HUES6 (cell line): ENCODE measurements at regions not wholly inside any gene's neighbourhood (a gene's known extent, or its start where the extent isn't known, plus 50 kb on each side); places are given as distances from the start of the nearest gene placed in this dataset.

ENCODE experiments used
- H3K27ac ChIP-seq: 2 replicates; pipeline ENCODE4 v1.7.0; 2013; ENCODE audit warnings: low read depth, mild to moderate bottlenecking, low read length, inconsistent platforms
- H3K27me3 ChIP-seq: 2 replicates; pipeline ENCODE4 v1.6.1; 2013; ENCODE audit warnings: low read length; ENCODE audit not compliant: control insufficient read depth, insufficient read depth
- H3K36me3 ChIP-seq: 2 replicates; pipeline ENCODE4 v1.6.1; 2013; ENCODE audit warnings: low read length; ENCODE audit not compliant: control insufficient read depth, insufficient read depth
- H3K4me1 ChIP-seq: 2 replicates; pipeline ENCODE4 v1.6.1; 2013; ENCODE audit warnings: low read length; ENCODE audit not compliant: control insufficient read depth, insufficient read depth
- H3K4me3 ChIP-seq: 2 replicates; pipeline ENCODE4 v1.5.1; 2013; ENCODE audit warnings: low read depth, low read length
- H3K9ac ChIP-seq: one replicate; pipeline ENCODE4 v1.6.1; 2013; ENCODE audit warnings: mild to moderate bottlenecking, low read length
- H3K9me3 ChIP-seq: 2 replicates; pipeline ENCODE4 v1.6.1; 2013; ENCODE audit warnings: low read depth, low read length; ENCODE audit not compliant: control insufficient read depth, insufficient read depth

- Histone ChIP-seq H3K36me3 (no peaks in the 10 kb centered on the region), H3K27me3 (no peaks in the 10 kb centered on the region), H3K27ac (no peak overlapping the region), H3K9ac (no peak overlapping the region), H3K9me3 (peaks cover 4% of the 10 kb centered on the region; the same call in 1 of the 2 replicates), H3K4me3 (no peak overlapping the region), H3K4me1 (no peaks in the 10 kb centered on the region)
These were observed 493.1 kb downstream of the SHISA9 start for GRCh38 chr16:13394488-13394887.

DNA sequence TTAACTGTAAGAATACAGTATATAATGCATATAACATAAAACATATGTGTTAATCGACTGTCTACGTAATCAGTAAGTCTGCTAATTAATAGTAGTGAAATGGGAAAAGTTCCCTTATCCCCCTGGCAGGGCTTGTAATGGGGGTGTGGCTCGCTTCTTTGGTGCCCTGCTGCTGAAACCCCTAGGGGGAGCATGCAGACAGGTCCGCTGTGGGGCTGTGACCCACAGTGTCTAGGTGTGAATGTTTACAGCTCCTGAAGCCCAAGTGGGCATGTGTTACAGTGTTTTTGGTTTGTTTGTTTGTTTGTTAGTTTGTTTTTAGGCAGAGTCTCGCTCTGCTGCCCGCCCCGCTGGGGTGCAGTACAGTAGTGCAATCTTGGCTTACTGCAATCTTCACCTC, 495.7 kb downstream of the SHISA9 start:
- no peaks in the 10 kb centered on the region for H3K27me3 ChIP-seq

GRCh38 chr16:13401641-13402040, 500.2 kb downstream of the SHISA9 start:
- Histone ChIP-seq H3K27ac (no peak overlapping the region), H3K4me3 (no peak overlapping the region), H3K27me3 (no peaks in the 10 kb centered on the region), H3K4me1 (no peaks in the 10 kb centered on the region), H3K9ac (no peak overlapping the region), H3K9me3 (no peaks in the 10 kb centered on the region), H3K36me3 (no peaks in the 10 kb centered on the region)

More for the DNA sequence above, 495.7 kb downstream of the SHISA9 start:
- H3K9ac ChIP-seq: no peak overlapping the region
- no peaks in the 10 kb centered on the region for H3K4me1 ChIP-seq
- no peak overlapping the region for H3K4me3 ChIP-seq
- H3K27ac ChIP-seq: no peak overlapping the region
- no peaks in the 10 kb centered on the region for H3K36me3 ChIP-seq
- no peaks in the 10 kb centered on the region for H3K9me3 ChIP-seq

- Histone ChIP-seq H3K9me3 (no peaks in the 10 kb centered on the region), H3K27me3 (no peaks in the 10 kb centered on the region), H3K27ac (no peak overlapping the region), H3K9ac (no peak overlapping the region), H3K4me1 (no peaks in the 10 kb centered on the region), H3K4me3 (no peak overlapping the region), H3K36me3 (no peaks in the 10 kb centered on the region)
These were observed 501.2 kb downstream of the SHISA9 start for GRCh38 chr16:13402601-13403000.

DNA sequence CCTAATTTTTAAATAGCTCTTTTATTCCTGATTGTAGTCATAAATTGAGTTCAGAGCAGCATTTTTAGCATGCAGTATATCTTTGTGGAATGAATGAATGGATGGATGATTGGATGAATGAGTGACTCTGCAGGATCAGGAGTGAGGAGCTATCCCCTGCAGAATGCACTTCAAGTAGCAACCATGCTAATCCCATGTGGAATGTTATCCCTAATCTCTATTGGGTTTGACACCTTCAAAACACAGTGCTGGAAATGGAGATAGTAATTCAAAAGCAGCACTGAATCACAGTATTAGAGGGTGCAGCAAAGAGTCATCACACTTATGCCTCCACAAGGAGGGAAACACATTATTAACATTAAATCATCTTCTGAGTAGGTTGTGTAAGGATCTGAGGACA, 501.9 kb downstream of the SHISA9 start:
- Histone ChIP-seq H3K4me1 (no peaks in the 10 kb centered on the region), H3K9ac (no peak overlapping the region), H3K4me3 (no peak overlapping the region), H3K27ac (no peak overlapping the region), H3K36me3 (no peaks in the 10 kb centered on the region), H3K27me3 (no peaks in the 10 kb centered on the region), H3K9me3 (no peaks in the 10 kb centered on the region)

GRCh38 chr16:13414154-13414553, 505.8 kb upstream of the ERCC4 start:
- Histone ChIP-seq H3K4me1 (no peaks in the 10 kb centered on the region), H3K4me3 (no peak overlapping the region), H3K36me3 (no peaks in the 10 kb centered on the region; the same call in 1 of the 2 replicates), H3K9ac (no peak overlapping the region), H3K9me3 (peaks cover 9% of the 10 kb centered on the region), H3K27me3 (no peaks in the 10 kb centered on the region), H3K27ac (no peak overlapping the region)

DNA sequence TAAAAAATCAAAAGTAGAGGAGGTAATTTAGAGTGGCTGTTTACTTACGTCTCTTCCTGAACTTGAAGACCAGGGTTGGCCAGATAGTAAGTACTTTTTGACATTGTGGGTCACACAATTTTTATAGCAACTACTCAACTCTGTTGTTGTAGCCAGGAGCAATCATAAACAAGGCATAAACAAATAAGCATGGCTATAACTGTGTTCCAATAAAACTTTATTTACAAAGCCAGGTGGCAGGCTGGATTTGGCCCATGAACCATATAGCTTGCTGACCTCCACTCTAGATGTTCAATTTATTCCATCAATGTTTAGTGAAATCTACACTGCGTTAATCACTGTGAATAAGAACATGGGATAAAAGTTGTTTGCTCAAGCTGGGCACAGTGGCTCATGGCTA, 500.4 kb upstream of the ERCC4 start:
- Histone ChIP-seq H3K9ac (no peak overlapping the region), H3K4me3 (no peak overlapping the region)

GRCh38 chr16:13421726-13422125, 498.2 kb upstream of the ERCC4 start:
- Histone ChIP-seq H3K9me3 (peaks cover 11% of the 10 kb centered on the region), H3K27ac (no peak overlapping the region), H3K27me3 (no peaks in the 10 kb centered on the region), H3K36me3 (no peaks in the 10 kb centered on the region), H3K4me3 (no peak overlapping the region), H3K4me1 (peaks cover 4% of the 10 kb centered on the region; the same call in 1 of the 2 replicates), H3K9ac (no peak overlapping the region)

More for the DNA sequence above, 500.4 kb upstream of the ERCC4 start:
- Histone ChIP-seq H3K9me3 (peaks cover 9% of the 10 kb centered on the region), H3K27me3 (no peaks in the 10 kb centered on the region), H3K27ac (no peak overlapping the region), H3K36me3 (no peaks in the 10 kb centered on the region; the same call in 1 of the 2 replicates), H3K4me1 (no peaks in the 10 kb centered on the region)

DNA sequence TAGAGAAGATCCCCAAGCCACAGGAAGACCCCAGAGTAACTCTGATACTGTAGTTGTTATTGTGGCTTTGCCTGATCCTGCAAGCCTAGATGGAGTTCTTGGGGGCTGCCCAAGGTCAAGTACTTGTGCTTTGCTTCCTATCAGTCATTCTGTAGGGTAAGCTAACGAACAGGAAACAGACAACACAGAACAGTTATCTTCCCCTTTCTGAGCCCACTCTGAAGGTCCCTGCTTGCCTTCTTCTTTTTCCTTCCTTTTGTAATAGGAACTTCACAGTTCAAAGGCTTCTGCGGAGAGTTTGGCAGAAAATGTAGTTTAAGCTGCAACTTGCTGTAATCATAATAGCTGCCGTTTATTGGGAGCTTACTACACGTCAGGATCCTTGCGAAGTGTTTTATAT, 494.1 kb upstream of the ERCC4 start:
- Histone ChIP-seq H3K9me3 (peaks cover 16% of the 10 kb centered on the region), H3K36me3 (no peaks in the 10 kb centered on the region), H3K4me1 (peaks cover 4% of the 10 kb centered on the region; the same call in 1 of the 2 replicates), H3K27me3 (no peaks in the 10 kb centered on the region), H3K4me3 (no peak overlapping the region), H3K27ac (no peak overlapping the region), H3K9ac (no peak overlapping the region)

DNA sequence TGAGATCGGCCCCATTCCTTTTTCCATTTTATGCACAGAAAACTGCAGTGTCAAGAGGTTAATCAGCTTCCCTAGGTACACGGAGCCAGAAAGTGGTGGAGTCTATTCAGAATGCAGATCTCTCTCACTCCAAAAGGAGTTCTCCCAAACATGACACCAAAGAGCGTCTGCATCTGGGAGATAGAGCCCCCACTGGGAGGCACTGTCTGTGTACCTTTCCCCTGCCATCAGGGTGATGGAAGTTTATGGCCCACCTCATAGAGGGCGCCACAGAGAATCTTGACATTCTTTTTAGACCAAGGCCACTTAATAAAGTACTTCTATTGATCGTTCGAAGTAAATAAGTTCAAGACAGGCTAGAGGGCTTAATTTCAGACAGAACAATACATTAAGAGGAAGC, 493.7 kb upstream of the ERCC4 start:
- Histone ChIP-seq H3K27ac (no peak overlapping the region), H3K27me3 (no peaks in the 10 kb centered on the region), H3K36me3 (no peaks in the 10 kb centered on the region), H3K9ac (no peak overlapping the region), H3K4me1 (peaks cover 4% of the 10 kb centered on the region; the same call in 1 of the 2 replicates), H3K4me3 (no peak overlapping the region), H3K9me3 (peaks cover 16% of the 10 kb centered on the region)

GRCh38 chr16:13426736-13427135, 493.2 kb upstream of the ERCC4 start:
- Histone ChIP-seq H3K4me1 (peaks cover 4% of the 10 kb centered on the region; the same call in 1 of the 2 replicates), H3K36me3 (no peaks in the 10 kb centered on the region), H3K27me3 (no peaks in the 10 kb centered on the region), H3K9ac (no peak overlapping the region), H3K4me3 (no peak overlapping the region), H3K9me3 (peaks cover 16% of the 10 kb centered on the region), H3K27ac (no peak overlapping the region)

DNA sequence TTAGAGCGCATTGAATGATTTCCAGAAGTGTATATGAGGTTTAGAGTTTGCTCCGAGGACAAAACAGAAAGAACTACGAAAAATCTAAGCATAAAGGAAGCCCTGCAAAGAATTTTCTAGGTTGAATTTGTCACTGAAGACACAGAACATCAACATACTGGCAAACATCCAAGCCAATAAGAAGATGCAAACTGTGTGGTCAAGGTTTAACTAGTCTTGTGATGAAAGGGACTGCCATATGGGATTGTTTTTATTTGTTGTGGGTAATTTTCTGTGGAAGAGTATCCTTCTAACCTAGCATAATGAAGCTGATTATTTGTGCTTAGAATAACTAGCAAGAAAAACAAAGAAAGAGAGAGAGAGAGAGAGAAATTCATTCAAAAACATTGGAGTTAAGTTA, 492.0 kb upstream of the ERCC4 start:
- no peak overlapping the region for H3K9ac ChIP-seq
- H3K36me3 ChIP-seq: no peaks in the 10 kb centered on the region
- no peaks in the 10 kb centered on the region for H3K27me3 ChIP-seq
- peaks cover 16% of the 10 kb centered on the region for H3K9me3 ChIP-seq
- H3K4me3 ChIP-seq: no peak overlapping the region
- peaks cover 4% of the 10 kb centered on the region; the same call in 1 of the 2 replicates for H3K4me1 ChIP-seq
- H3K27ac ChIP-seq: no peak overlapping the region
